Activated naive CD8-positive, alpha-beta T cell treated with anti-CD3 and anti-CD28 coated beads, Interleukin-2, amount 50 U/mL, for 16 hours (primary cell): ENCODE measurements at regions not wholly inside any gene's neighbourhood (a gene's known extent, or its start where the extent isn't known, plus 50 kb on each side); places are given as distances from the start of the nearest gene placed in this dataset.

Experiments
- DNase-seq: peaks from one replicate; pipeline ENCODE4 v3.0.0-alpha.2; 2020; ENCODE audit warnings: low read depth, low spot score

DNA sequence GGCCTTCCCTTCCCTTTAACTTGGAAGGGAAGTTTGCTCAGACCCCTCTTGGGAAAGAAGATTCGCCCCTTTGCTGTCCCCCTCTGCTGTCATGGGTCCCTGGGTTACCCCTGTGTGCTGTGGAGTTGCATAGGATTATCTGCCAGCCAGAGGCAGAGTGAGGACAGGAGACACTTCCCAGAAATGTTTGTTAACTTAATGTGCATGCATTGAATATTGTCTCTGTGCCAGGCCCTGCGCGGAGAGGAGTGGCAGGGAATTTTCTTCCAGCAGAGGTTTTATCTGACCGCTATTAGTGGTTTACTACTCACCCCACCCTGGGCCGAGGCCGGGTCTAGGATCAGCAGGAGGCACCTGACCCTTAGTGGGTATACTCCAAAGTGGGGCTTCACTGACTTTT lies 894.8 kb downstream of the TBC1D22A start:
- no peak for DNase-seq

DNA sequence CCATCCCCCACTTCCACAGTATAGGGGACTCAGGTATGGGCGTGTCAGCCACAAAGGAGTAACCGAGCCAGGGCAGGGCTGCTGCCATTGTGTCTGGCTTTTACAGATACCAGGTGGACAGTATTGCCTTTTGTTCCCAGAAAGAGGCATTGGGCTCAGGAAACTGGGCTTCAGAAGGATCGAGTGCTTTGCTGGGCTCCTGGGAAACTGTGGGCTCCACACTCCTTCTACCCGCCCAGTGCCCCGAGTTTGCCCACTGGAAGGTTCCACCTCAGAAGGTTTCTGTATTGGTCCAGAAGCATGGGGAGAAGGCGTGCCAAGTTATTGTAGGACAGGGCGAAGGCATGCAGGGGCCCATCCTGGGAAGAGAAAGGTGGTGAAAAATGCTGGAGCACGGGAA lies 894.4 kb downstream of the TBC1D22A start:
- DNase-seq: no peak

DNA sequence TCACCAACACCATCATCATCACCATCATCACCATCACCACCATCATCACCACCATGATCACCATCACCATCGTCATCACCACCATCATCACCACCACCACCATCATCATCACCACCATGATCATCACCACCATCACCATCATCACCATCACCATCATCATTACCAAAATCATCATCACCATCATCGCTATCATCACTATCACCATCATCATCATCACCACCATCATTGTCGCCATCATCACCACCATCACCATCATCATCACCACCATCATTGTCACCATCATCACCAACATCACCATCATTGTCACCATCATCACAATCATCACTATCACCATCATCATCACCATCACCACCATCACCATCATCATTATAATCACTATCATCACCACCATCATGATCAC lies 893.5 kb downstream of the TBC1D22A start:
- no peak for DNase-seq

DNA sequence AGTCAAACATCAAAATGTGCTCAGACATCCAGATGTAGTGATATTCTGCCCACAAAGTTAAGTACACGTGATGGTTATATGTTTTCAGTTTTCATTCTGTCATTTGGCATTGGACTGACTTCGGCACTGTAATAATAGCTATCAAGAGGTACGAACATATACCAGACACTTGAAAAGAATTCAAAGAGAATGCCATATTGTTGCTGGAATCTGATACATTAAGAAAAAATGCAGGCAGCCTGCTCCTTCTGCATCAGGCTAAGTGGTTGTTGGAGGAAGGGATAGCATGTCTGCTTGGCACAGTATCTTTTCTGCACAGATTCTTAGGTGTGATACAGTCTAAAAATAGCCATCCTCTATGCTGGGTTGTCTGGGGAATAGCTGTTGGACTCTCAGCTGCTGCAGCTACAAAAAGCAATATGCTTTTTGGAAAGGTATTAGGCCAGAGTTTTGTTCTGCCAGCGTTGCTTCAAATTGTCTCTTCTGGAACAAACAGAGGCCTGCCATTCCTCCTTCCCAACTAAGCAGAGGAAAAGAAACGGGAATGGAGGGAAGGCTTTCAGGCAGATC lies 892.6 kb downstream of the TBC1D22A start:
- no peak for DNase-seq

DNA sequence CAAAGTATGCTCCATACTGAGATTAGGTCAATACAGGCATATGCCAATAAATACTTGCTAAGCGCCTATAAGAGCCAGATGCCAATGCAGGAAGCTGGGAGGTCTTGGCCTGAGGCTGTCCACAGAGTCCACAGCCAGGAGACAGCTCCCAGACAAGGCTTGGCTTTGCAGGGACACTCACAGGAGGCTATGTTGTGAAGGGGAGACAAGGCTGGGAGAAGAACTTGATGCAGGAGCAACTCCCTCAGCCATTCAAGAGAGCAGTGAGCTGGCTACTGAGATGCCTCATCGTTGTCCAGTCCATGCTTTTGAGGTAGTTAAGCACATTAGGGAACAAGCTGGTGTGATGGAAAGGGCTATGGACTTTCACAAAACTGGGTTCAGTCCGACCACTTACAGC lies 891.5 kb downstream of the TBC1D22A start:
- no peak for DNase-seq

DNA sequence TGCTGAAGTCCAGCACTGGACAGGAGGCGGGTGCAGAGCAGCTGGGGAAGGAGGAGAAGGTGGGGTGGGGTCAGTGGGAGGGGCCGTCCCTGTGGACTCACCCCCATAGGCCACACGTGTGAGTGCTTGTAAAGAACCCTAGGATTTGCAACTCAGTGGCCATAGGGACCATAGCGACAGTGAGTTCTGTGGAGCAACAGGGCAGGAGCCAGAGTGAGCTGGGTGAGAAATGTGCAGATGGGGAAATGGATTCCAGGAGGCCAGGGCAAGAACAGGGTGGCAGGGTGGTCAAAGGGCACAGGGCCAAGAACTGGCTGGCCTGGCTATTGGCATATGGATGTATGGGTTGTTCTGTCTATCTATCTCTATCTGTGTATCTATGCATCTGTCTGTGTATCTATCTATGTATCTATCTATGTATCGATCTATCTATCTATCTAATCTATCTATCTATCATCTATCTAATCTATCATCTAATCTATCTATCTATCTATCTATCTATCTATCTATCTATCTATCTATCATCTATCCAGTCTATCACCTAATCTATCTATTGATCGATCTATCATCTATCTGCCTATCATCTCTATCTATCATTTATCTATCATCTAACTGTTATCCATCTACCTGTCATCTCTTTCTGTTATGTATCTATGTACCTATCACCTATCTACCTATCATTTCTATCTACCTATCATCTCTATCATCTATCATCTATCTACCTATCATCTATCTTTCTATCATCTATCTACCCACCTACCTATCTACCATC lies 889.0 kb downstream of the TBC1D22A start:
- DNase-seq: no peak

DNA sequence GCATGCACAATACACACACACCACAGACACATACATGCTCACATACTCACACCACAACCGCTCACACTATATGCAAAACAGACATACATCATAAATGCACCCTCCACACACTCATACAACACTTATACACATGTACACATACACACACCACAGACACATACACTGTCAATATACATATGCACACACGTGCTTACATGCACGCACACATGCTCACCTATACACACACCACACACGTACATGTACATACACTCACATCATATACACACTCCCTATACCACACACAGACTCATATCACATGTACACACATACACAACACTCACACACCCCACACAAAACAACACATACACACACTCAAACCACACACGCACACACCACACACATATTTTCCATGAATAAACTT lies 885.3 kb downstream of the TBC1D22A start:
- DNase-seq: no peak

DNA sequence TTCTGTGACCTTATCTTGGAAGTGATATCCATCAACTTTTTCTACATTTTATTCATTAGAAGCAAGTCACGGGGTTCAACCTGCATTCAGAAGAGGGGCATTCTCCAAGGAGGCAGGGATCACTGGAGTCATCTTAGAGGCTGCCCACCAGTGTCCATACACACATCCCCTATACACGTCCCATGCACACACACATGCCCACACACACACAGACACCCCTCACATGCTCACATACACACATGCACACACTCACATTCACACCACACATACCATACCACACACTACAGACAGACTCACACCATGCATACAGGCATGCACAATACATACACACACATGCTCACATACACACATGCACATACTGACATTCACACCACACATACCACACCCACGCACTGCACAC lies 884.7 kb downstream of the TBC1D22A start:
- DNase-seq: no peak

DNA sequence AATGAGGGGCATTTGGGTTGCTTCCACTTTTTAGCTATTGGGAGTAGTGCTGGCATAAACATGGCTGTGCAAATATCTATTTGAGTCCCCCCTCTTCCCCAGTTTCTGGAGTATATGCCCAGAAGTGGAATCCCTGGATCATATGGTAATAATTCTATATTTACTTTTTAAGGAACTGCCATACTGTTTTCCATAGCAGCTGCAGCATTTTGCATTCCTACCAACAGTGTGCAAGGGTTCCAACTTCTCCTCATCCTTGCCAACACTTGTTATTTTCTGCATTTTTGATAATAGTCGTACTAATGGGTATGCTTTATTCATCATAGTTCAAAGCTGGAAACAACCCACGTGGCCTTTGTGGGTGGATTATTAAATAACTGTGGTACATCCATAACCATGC lies 883.5 kb downstream of the TBC1D22A start:
- DNase-seq: no peak

DNA sequence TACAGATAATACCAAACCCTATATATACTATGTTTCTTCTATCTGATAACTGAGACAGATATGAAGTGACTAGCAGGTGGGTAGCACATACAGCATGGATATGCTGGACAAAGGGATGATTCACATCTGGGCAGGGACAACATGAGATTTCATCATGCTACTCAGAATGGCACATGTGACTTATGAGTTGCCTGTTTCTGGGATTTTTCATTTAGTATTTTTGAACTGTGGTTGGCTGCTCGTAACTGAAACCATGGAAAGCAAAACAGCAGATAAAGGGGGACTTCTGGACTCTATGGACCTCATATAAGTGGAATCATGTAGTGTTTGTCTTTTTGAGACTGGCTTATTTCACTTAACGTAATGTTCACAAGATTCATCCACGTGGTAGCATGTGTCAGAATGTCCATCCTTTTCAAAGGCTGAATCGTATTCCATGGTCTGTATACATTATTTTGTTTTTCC lies 883.0 kb downstream of the TBC1D22A start:
- no peak for DNase-seq

DNA sequence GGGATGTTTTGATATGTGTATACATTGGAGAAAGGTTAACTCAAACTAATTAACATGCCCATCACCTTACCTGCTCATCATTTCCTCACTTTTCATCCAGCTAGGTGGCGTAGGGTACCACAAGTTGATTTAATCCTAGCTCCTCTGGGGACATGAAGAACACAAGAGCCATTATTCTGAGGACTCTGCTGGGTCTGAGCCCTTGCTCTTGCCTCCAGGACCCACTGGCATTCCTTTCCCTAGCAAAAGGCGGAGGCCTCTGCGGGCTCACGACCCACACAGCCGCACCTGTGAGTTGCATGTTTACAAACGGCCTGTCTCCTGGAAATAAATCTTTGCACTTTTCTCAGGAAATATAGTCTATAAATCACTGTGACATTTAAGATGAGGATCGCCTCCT lies 871.9 kb downstream of the TBC1D22A start:
- no peak for DNase-seq

DNA sequence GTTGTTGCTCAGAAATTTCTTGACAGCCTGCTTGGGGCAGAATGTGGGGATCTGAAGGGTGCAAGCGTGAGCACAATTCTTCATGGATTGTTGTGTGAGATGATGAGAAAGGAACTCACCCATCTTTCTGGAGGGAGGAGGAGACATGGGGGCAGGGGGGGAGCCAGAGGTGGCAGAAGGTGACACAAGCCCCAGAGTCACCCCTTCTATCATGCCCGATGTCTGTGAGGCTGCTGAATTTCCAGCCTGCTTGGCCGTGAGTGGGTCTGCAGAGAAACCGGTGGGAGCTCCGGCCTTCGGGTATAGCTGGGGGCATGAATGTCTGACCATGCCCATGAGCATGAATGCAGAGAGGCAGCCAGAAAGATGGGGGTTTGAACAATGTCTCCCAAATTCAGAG lies 870.7 kb downstream of the TBC1D22A start:
- DNase-seq: no peak

DNA sequence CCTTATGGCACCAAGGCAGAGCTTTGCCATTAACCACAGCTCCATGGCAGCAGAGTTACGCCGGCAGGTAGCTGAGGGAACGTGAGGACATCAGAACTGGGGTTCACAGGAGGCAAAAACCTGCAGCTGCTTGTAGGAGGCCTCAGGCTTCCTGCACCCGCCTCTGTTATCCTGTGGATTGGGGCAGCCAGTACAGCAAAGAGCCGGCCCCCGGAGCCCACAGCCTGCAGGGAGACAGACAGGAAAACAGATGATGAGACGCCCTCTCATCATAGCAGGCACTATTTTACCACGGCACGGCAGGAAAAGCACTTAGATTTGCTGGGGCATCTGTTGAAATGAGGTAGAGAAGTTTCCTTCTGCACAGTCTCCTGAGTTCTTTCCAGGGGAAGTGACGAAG lies 870.3 kb downstream of the TBC1D22A start:
- no peak for DNase-seq

DNA sequence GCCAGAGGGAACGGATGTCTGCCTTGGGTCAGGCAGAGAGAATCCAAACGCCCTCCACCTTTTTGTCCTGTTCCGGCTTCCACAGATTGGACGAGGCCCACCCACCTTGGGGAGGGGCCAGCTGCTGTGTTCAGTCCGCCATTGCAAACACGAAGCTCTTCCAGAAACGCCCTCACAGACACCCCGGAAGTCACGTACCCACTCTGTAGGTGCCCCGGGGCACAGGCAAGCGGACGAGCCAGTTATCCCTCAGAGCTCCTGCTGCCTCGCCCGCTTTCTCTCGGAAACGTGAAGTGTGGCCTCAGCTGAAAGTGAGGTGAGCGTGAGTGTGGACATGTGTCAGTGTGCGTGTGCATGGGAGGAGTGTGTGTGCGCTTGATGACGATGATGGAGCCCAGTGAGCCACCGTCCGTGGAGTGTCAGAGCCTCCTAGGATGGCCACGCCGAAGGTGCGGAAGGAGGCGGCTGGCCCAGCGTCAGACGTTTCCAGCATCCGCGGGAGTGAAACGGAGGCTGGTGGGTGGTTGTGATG lies 869.2 kb downstream of the TBC1D22A start:
- DNase-seq: no peak

DNA sequence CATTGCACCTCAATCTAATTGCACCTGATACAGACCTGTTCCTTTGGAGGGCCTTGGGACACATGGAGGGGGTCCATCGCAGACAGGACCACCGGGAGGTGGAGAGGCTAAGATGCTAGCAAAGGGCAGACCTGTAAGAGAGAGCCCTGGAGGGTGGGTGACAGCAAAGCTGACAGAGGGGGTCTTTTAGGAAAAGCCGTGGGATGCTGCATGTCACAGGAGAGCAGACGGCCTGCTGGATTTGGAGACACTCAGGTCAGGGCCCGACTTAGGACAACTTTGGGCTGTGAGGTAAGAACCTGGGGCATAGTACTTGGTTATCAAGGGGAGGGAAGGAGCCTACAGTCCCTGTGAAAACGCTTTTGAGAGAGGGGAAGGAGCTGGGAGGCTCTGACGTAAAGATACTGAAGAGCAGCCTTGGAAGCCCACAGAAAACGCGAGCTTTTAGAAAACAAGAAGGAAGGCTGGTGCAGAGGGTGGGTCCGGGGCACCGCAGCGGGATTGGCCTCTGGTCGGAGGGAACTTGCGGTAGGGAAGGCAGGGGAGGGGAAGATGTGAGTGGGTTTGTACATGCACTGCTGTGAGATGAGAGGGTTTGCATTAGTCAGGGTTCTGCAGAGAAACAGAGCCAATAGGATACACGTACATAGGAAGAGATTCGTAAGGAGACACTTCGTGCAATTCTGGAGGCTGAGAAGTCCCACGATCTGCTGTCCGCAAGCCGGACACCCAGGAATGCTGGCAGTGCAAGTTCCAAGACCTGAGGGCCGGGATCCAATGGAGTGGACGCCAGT lies 868.5 kb downstream of the TBC1D22A start:
- no peak for DNase-seq

DNA sequence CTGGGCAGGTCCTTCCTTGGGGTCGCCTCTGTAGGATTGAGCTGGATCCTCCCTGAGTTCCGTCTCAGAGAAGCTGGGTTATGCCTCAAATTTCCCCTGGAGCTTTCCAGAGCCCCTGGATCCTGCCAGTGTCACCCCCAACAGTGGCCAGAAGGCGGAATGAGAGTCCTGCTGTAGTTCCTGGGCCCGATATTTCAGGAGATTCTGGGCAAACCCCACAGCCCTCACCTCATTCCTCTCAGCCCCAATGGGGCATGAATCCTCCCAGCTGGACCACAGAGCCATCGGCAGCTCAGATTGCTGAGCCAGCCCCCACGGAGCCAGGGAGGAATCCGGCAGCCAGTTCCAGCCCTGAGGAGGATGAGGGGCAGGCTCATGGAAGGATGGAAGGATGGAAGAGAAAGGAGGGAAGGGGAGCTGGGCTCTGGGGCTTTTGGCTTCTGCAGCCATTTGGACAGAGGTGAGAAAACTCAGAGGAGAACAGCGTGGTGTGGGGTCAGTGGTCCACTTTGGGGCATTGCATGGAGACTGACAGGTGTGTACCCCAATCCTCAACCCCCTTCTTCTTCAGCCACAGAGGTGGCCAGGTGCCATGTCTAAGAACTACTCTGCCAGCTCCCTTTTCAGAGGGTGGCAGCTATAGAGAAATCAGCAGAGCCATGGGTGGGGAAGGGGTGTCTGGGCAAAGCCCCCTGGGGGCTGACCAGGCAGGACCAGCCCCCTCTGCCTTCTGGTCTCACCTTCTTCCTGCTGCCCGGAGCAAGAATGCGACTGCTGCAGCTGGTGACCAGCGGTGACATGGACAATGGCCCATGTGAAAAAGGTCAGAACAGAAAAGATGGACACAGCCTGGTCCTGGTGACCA lies 867.6 kb downstream of the TBC1D22A start:
- DNase-seq: no peak

DNA sequence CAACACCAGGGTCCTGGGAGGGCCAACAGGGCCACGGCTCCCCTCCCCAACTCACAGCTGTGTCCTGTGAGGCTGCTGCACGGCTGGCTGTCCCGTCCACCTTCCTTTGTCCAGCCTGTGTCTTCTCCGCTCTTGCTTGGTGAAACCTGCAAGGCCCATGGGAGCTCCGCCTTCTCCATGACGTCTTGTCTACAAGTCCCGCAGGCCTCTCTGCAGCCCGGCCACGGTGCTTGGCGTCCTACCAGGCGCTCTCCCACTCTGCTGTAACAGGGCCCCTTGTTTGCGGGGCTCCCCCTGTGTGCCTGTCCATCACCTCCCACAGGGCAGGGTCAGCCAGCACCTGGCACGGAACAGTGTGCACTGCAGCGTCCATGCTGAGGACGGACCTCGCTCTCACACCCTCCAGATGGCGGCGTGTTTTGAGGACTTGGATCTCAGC lies 866.8 kb downstream of the TBC1D22A start:
- DNase-seq: no peak

DNA sequence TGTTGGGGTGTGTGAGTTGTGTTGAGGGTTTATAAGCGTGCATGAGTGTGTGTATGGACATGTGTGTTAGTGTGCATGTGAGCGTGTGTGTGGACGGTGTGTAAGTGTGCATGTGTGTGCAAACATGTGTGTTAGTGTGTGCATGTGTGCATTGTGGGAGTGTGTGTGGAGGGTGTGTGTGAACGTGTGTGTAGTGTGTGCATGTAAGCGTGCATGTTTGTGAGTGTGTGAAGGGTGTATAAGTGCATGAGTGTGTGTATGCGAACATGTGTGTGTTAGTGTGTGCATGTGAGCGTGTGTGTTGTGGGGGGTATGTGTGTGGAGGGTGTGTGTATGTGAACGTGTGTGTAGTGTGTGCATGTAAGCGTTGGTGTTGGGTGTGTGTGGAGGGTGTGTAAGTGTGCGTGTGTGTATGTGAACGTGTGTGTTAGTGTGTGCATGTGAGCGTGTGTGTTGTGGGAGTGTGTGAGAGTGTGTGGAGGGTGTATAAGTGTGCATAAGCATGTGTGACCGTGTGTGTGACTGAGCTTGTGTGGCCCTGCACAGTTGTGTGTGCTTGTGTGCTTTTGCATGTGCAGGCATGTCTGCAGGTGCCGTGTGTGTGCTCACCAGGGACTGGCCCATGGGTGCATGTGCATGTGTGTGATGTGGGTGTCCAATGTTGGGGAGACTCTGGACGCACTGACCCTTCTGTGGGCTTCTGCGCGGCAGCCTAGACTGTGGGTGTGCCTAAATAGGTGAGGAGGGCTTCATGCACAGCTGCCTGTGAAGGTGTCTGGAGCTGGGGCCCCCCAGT lies 866.2 kb downstream of the TBC1D22A start:
- DNase-seq: no peak

DNA sequence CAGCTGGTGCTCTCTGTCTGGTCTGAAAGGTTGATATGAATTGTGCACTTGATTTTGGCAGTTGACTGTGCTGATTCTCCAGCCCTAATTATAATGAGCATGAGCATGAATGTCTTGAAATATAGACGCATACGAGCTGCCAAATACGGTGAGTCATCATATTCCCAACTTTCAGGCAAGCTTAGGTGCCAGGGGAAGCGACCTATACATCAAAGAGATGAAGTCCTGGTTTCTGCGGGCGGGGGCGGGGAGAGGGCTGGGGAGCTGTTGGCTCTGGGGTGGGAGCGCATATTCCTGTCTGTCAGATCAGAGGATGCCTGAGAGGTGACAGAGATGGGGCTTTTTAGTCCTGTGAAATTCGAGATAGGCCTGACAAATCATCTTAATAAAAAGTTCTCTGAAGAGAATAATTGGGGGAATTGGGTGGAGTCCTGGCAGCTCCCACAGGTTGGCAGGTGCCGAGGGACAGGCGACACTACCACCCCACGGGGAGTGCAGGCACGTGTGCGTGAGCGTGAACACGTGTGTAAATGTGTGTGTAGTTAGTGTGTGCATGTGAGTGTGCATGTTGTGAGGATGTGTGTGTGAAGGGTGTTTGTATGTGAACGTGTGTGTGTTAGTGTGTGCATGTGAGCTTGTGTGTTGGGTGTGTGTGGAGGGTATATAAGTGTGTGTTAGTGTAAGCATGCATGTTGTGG lies 865.3 kb downstream of the TBC1D22A start:
- DNase-seq: no peak
